ENCODE measurements at regions not wholly inside any gene's neighbourhood (a gene's known extent, or its start where the extent isn't known, plus 50 kb on each side); places are given as distances from the start of the nearest gene placed in this dataset.

DNA sequence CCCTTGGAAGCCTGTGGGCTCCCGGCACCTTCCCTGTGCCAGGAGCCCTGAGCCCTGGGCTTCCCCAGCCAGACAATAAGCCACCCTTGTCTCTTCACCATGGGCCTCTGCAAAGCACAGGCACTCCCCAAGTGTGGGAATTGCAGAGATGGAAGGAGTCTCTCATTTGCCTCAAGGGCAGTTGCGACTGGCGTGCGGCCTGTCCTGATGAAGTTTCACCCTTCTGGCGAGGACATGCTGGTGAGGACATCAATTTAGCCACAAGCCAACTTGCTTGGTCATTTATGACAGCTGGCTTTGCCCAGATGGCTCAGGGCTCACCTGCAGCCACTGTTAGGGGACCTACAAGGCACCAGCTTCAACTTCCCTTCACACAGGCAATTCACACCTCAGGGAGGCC, 180.2 kb downstream of the ANAPC1 start:
- DNase-seq: peak; percentile 52
- in situ Hi-C loops (cut with MboI; ENCODE audit: low pct_ligation_motif_present in 1 of 4, low pct_unique_long_range_greater_than_20kb in 1 of 4, low sequenced_read_pairs in 3 of 4): loop anchor here in 1 of 4 donors (25.0 kb wide), 1 partner anchor 591 kb away; the partner anchor contains the start of gene BCL2L11

GRCh38 chr2:111704246-111704645, 179.7 kb downstream of the ANAPC1 start:
- no peak overlapping the region for H3K4me3 ChIP-seq
- 93% methylated on average over 6 of the region's 6 CpGs; no CpG with 5 or more reads in 1 of the 2 donors for WGBS, 2 donors (ENCODE audit: low coverage in 1 of 2)
- H3K4me1 ChIP-seq: peaks cover 0 to 30% (median 6%) of the 10 kb centered on the region in 4 donors
- no peak for DNase-seq
- no peaks in the 10 kb centered on the region for H3K36me3 ChIP-seq
- no peaks in the 10 kb centered on the region for H3K9me3 ChIP-seq
- H3K27ac ChIP-seq: no peak overlapping the region
- intact Hi-C loops (cut with DNase I; ENCODE audit: low total_unique reads): no loop called here
- H3K27me3 ChIP-seq: no peaks in the 10 kb centered on the region
- in situ Hi-C loops (cut with MboI; ENCODE audit: low pct_ligation_motif_present in 1 of 4, low pct_unique_long_range_greater_than_20kb in 1 of 4, low sequenced_read_pairs in 3 of 4): loop anchor here in 1 of 4 donors (25.0 kb wide), 1 partner anchor 592 kb away; the partner anchor contains the start of gene BCL2L11
- TF ChIP-seq POLR2A (IDR thresholded peaks at IDR 0.05) (no peak), POLR2AphosphoS5 (IDR thresholded peaks at IDR 0.05) (no peak), EP300 (IDR thresholded peaks at IDR 0.05; ENCODE audit: low read depth) (no peak)
- TF ChIP-seq, protein P1, sequence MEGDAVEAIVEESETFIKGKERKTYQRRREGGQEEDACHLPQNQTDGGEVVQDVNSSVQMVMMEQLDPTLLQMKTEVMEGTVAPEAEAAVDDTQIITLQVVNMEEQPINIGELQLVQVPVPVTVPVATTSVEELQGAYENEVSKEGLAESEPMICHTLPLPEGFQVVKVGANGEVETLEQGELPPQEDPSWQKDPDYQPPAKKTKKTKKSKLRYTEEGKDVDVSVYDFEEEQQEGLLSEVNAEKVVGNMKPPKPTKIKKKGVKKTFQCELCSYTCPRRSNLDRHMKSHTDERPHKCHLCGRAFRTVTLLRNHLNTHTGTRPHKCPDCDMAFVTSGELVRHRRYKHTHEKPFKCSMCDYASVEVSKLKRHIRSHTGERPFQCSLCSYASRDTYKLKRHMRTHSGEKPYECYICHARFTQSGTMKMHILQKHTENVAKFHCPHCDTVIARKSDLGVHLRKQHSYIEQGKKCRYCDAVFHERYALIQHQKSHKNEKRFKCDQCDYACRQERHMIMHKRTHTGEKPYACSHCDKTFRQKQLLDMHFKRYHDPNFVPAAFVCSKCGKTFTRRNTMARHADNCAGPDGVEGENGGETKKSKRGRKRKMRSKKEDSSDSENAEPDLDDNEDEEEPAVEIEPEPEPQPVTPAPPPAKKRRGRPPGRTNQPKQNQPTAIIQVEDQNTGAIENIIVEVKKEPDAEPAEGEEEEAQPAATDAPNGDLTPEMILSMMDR (IDR thresholded peaks at IDR 0.05): no peak

More for the DNA sequence above, 180.2 kb downstream of the ANAPC1 start:
- H3K36me3 ChIP-seq: no peaks in the 10 kb centered on the region
- WGBS, 2 donors (ENCODE audit: low coverage in 1 of 2): 99% methylated on average over 5 of the region's 5 CpGs; no CpG with 5 or more reads in 1 of the 2 donors
- H3K4me1 ChIP-seq: peaks cover 0 to 35% (median 8%) of the 10 kb centered on the region in 4 donors
- TF ChIP-seq POLR2A (IDR thresholded peaks at IDR 0.05) (no peak), EP300 (IDR thresholded peaks at IDR 0.05; ENCODE audit: low read depth) (no peak), POLR2AphosphoS5 (IDR thresholded peaks at IDR 0.05) (peak in 1 of 3 donors; percentile 17)
- TF ChIP-seq, protein P1 (IDR thresholded peaks at IDR 0.05): no peak
- no peaks in the 10 kb centered on the region for H3K27me3 ChIP-seq
- no peak overlapping the region for H3K27ac ChIP-seq
- H3K4me3 ChIP-seq: no peak overlapping the region
- intact Hi-C loops (cut with DNase I; ENCODE audit: low total_unique reads): no loop called here
- no peaks in the 10 kb centered on the region for H3K9me3 ChIP-seq

GRCh38 chr2:111705239-111705638, 178.8 kb downstream of the ANAPC1 start:
- intact Hi-C loops (cut with DNase I; ENCODE audit: low total_unique reads): no loop called here
- Histone ChIP-seq H3K27me3 (no peaks in the 10 kb centered on the region), H3K36me3 (no peaks in the 10 kb centered on the region), H3K4me3 (no peak overlapping the region), H3K9me3 (no peaks in the 10 kb centered on the region), H3K4me1 (peaks cover 0 to 23% (median 4%) of the 10 kb centered on the region in 4 donors), H3K27ac (peak overlapping the region in 2 of 4 donors; percentile 53 to 62)
- 80 to 84% methylated on average over 1 to 7 of the region's 7 CpGs for WGBS, 2 donors (ENCODE audit: low coverage in 1 of 2)
- DNase-seq: peak; percentile 54
- TF ChIP-seq EP300 (IDR thresholded peaks at IDR 0.05; ENCODE audit: low read depth): no peak
- TF ChIP-seq POLR2AphosphoS5 (IDR thresholded peaks at IDR 0.05): peak in 1 of 3 donors; percentile 10
- in situ Hi-C loops (cut with MboI; ENCODE audit: low pct_ligation_motif_present in 1 of 4, low pct_unique_long_range_greater_than_20kb in 1 of 4, low sequenced_read_pairs in 3 of 4): loop anchor here in 1 of 4 donors (25.0 kb wide), 1 partner anchor 593 kb away; the partner anchor contains the start of gene BCL2L11

- 24 to 33% methylated on average over 3 to 6 of the region's 6 CpGs for WGBS, 2 donors (ENCODE audit: low coverage in 1 of 2)
- peak; percentile 54 for DNase-seq
- intact Hi-C loops (cut with DNase I; ENCODE audit: low total_unique reads): no loop called here
- TF ChIP-seq, protein P1 (IDR thresholded peaks at IDR 0.05): no peak
- TF ChIP-seq POLR2AphosphoS5 (IDR thresholded peaks at IDR 0.05): peak in 1 of 3 donors; percentile 18
- no peaks in the 10 kb centered on the region for H3K36me3 ChIP-seq
- in situ Hi-C loops (cut with MboI; ENCODE audit: low pct_ligation_motif_present in 1 of 4, low pct_unique_long_range_greater_than_20kb in 1 of 4, low sequenced_read_pairs in 3 of 4): loop anchor here in 1 of 4 donors (25.0 kb wide), 1 partner anchor 594 kb away; the partner anchor contains the start of gene BCL2L11
- H3K4me1 ChIP-seq: peaks cover 0 to 23% (median 4%) of the 10 kb centered on the region in 4 donors
- no peaks in the 10 kb centered on the region for H3K9me3 ChIP-seq
- peak overlapping the region in 2 of 4 donors; percentile 53 to 62 for H3K27ac ChIP-seq
- no peaks in the 10 kb centered on the region for H3K27me3 ChIP-seq
- H3K4me3 ChIP-seq: no peak overlapping the region
Observed at GRCh38 chr2:111705711-111706336, 178.2 kb downstream of the ANAPC1 start.
